Endothelial cell of hepatic sinusoid (primary cell): ENCODE measurements at regions not wholly inside any gene's neighbourhood (a gene's known extent, or its start where the extent isn't known, plus 50 kb on each side); places are given as distances from the start of the nearest gene placed in this dataset.
"Not testable (repeated sequence)": the region's sequence is repeated elsewhere in the genome, so short reads cannot be mapped to it uniquely, and the experiment has no call there.

Source experiments
- in situ Hi-C: cut with HindIII; loops from 2 replicates; pipeline ENCODE4 v1.10.0; 2017; ENCODE audit warnings: low sequenced_read_pairs

DNA sequence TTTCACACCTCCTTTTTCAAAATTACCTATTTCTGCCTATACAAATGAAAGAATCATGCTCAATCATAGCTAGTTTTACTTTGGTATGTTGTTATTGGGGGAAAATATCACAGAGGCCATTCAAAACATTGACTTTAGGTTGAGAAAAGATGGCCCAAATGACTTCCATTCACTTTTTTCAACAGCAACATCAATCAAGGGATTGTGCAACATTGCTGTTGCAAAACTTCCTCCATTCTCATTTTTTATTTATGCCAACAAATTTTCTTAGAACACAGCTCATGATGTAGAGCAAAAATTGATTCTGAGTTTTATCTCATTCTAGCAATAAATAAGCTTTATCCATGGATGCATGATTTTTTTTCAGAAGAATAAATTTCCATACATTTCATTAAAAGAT lies 93.6 kb upstream of the RORB start:
- in situ Hi-C loops, result no loop called here

DNA sequence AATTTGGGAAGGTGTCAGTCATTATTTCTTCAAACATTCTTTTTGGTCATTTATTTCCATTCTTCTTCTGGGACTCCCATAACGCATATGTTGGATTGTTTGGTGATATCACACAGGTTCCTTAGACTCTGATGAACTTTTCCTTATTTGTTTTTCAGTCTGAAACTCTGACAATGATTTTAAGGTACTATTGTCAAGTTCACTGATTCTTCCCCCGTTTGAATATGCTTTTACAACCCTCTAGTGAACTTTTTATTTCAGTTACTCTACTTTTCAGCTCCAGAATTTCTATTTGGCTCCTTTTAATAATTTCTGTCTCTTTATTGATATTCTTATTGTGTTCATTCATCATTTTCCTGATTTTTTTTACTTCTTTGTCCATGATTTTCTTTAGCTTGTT lies 92.5 kb upstream of the RORB start:
- in situ Hi-C loops, result no loop called here

DNA sequence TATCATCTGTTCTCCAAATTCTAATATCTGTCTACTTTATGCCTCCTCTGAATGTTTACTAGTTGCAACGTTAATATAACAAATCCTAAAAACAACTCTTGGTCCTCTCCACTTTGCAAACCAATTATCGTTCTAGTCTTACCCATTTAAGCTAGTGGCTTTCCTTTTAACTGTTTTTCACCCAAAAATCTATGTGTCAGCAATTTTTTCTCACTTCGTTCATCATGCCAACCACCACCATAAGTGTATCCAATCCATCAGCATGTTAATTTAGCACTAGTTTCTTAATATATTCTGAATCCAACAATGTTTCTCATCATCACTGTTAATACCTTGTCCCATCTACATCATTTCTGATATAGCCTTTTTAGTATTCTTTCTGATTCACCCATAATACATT lies 90.0 kb upstream of the RORB start:
- in situ Hi-C loops, result no loop called here

DNA sequence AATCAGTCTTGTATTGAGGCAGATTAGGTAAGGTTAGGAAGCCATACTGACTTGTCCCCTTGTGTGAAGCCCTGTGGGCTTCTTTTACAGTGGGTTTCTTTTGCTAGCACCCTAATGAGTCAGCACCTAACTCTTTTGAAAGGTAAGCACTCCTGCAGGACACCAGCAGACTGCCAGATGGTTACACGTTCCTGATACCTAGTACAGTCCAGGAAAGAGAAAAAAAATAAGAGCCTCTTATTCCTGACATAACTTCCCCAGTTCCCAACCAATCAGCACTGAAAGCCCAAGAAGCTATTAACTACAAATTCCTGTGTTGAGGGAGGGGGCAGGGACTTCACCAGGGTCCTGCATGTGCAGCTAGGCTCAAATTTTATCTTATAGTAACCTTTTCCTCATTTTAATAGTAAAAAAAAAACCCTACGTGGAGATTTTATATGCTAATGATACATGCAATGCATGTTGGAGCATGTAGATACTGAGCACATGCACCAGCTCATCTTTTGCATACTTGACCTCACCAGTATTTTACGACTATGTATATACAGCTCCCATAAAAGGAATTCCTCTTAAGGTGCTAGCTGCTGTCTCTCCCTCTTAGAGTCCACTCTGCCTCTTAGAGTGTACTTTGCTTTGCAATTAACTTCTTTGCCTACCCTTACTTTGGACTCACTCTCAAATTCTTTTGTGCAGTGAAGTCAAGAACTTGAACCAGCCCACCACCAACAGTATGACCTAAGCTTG lies 84.7 kb upstream of the RORB start:
- in situ Hi-C loops, result no loop called here

DNA sequence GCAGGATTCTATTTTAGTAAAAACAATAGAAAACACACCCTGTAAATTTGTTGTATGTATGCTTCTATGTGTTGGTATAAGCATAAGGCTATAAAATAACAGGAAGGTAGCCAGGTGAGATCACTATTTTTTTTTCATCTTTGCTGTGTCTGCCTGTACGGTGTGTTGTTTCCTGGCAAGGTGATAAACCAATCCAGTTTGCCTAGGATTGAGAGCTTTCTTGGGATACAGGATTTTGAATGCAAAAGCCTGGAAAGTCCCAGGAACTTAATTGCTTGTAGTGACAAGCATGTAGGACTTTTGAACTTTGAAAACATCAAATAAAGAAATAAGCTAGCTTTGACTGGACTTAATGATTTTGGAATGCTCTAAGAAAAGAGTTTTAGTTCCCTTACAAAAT lies 83.3 kb upstream of the RORB start:
- in situ Hi-C loops, result no loop called here

DNA sequence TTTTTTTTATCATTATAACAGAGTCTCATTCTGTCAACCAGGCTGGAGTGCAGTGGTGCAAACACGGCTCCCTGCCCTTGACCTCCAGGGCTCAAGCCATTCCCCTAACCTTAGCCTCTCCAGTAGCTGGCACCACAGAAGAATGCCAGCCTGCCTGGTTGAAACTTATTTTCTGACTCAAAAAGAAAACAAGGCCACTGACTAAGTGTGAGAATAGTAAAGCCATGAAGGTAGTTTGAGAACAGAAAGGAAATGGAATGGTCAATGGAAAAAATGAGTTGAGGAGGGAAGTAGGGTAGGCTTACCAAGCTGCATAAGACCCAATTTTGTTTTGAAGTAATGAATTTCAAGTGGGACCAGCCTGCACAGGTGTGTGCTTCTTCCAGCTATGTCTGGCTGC lies 82.8 kb upstream of the RORB start:
- in situ Hi-C loops, result no loop called here

DNA sequence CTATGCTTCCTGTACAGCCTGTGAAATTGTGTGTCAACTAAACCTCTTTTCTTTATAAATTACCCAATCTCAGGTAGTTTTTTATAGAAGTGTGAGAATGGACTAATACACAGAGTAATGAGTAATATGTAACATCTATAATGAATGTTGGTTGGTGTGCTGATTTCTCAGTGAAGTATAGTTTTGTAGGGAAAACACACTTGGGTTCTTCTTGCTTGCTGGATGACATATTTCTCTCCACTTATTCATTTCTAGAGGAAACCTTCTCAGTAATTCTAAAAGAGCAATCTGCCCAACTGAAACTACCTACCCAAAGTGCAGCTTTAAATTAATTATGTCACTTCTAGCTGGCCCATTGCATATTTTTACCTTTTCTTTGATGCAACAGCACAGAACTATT lies 81.1 kb upstream of the RORB start:
- in situ Hi-C loops, result no loop called here

DNA sequence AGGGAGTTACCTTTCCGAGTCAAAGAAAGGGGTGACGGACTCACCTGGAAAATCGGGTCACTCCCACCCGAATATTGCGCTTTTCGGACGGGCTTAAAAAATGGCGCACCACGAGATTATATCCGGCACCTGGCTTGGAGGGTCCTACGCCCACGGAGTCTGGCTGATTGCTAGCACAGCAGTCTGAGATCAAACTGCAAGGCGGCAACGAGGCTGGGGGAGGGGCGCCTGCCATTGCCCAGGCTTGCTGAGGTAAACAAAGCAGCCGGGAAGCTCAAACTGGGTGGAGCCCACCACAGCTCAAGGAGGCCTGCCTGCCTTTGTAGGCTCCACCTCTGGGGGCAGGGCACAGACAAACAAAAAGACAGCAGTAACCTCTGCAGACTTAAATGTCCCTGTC lies 72.6 kb upstream of the RORB start:
- in situ Hi-C loops, result not testable (repeated sequence)

DNA sequence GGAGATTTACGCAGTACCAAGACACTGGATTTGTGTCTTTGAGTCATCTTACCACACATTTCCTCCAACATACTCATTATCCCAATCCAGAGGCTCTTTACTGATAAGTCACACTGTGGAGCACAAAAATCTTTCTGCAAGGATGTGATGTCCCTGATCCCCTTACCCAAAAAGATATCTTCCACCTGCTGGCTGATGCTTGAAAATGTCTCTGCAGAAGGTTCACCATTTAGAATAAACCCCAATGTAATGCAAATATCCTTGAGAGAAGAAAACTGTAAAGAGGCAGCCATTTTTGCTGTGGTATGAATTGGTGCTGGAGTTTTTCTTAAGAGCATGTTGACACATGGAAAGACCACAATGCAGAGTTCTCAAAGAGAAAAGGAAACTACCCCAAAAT lies 65.7 kb upstream of the RORB start:
- in situ Hi-C loops, result no loop called here

DNA sequence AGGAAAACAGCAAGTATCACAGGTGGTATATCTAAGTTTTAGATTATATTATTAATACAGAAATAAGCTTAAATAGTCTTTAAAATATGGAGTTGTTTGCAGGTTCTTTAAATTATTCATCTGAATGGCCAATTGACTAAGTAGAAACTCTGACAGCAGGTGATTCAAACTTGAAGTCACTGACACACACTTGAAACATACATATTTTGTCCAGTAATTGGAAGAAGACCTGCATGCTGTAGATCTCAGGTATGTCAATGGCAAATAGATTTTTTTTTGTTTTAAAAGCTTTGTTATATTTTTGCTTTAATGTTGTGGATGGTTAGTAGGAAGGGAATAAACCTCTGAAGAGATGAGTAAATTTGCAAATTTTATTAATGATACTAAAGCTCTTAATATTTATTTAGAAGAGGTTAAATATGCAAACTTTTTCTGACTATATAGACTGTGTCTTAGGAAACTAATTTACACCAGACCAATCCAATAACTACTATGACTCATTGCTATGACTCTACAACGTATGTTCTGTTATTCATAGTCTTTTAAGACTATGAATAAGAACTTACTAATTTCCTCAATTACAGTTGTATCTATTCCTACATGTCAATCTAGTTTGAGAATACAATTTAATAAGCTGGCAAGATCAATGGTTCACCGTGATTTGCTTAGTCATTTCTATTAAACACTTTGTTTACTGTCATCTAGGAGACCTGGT lies 53.9 kb upstream of the RORB start:
- in situ Hi-C loops, result no loop called here

DNA sequence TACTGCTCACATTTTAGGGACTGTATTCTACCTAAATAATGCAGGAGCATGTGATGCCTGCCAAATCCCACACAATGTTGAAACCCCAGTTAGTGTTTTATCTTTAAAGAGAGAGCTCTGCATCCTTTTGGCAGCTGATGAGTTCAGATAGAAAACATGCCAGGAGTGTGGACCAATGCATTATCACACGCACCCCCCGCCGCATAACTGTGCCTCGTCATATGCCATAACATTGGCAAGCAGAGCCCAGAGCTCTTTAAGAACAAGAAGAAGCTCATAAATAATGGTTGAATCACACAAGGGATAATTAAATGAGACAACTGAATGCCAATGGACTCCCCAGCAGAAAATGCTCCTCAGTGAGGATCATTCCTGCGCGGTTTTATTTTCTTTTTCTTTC lies 52.8 kb upstream of the RORB start:
- in situ Hi-C loops, result no loop called here
